Activated naive CD8-positive, alpha-beta T cell (primary cell): ENCODE measurements at regions not wholly inside any gene's neighbourhood (a gene's known extent, or its start where the extent isn't known, plus 50 kb on each side); places are given as distances from the start of the nearest gene placed in this dataset.
"Not testable (repeated sequence)": the region's sequence is repeated elsewhere in the genome, so short reads cannot be mapped to it uniquely, and the experiment has no call there.

ENCODE experiments used
- H3K27ac Mint-ChIP-seq: one replicate; pipeline ENCODE4 v1.8.0; 2021; ENCODE audit warnings: mixed read lengths
- H3K27me3 Mint-ChIP-seq: one replicate; pipeline ENCODE4 v1.8.0; 2021; ENCODE audit warnings: mixed read lengths
- H3K36me3 Mint-ChIP-seq: one replicate; pipeline ENCODE4 v1.8.0; 2021; ENCODE audit warnings: mixed read lengths
- H3K4me1 Mint-ChIP-seq: one replicate; pipeline ENCODE4 v1.8.0; 2021; ENCODE audit warnings: low read depth, mixed read lengths
- H3K4me3 Mint-ChIP-seq: one replicate; pipeline ENCODE4 v1.8.0; 2021; ENCODE audit warnings: mild to moderate bottlenecking, mixed read lengths
- H3K9me3 Mint-ChIP-seq: one replicate; pipeline ENCODE4 v1.8.0; 2021; ENCODE audit warnings: low read depth, mixed read lengths

- no peak overlapping the region for H3K27ac Mint-ChIP-seq
- H3K27me3 Mint-ChIP-seq, result peaks cover 3% of the 10 kb centered on the region
- no peaks in the 10 kb centered on the region for H3K4me1 Mint-ChIP-seq
- no peaks in the 10 kb centered on the region for H3K36me3 Mint-ChIP-seq
- H3K4me3 Mint-ChIP-seq, result no peak overlapping the region
- no peaks in the 10 kb centered on the region for H3K9me3 Mint-ChIP-seq
Measured at GRCh38 chr7:32242436-32242835, 172.2 kb upstream of the PDE1C start.

- Mint-ChIP-seq H3K27ac (no peak overlapping the region), H3K36me3 (no peaks in the 10 kb centered on the region), H3K9me3 (no peaks in the 10 kb centered on the region), H3K27me3 (peaks cover under 1% of the 10 kb centered on the region), H3K4me1 (no peaks in the 10 kb centered on the region), H3K4me3 (no peak overlapping the region)
Measured at GRCh38 chr7:32241636-32242035, 171.4 kb upstream of the PDE1C start.

GRCh38 chr7:32239764-32240163 is 169.6 kb upstream of the PDE1C start:
- no peak overlapping the region for H3K4me3 Mint-ChIP-seq
- H3K36me3 Mint-ChIP-seq, result no peaks in the 10 kb centered on the region
- H3K27ac Mint-ChIP-seq, result no peak overlapping the region
- H3K9me3 Mint-ChIP-seq, result peaks cover 10% of the 10 kb centered on the region
- H3K27me3 Mint-ChIP-seq, result peaks cover 1% of the 10 kb centered on the region
- no peaks in the 10 kb centered on the region for H3K4me1 Mint-ChIP-seq

- H3K27ac Mint-ChIP-seq, result no peak overlapping the region
- no peaks in the 10 kb centered on the region for H3K36me3 Mint-ChIP-seq
- no peaks in the 10 kb centered on the region for H3K9me3 Mint-ChIP-seq
- no peaks in the 10 kb centered on the region for H3K4me1 Mint-ChIP-seq
- peaks cover 4% of the 10 kb centered on the region for H3K27me3 Mint-ChIP-seq
- H3K4me3 Mint-ChIP-seq, result no peak overlapping the region
Measured at GRCh38 chr7:32228601-32229000, 158.4 kb upstream of the PDE1C start.

GRCh38 chr7:32227746-32228145 is 157.5 kb upstream of the PDE1C start:
- Mint-ChIP-seq H3K27me3 (peaks cover 4% of the 10 kb centered on the region), H3K36me3 (no peaks in the 10 kb centered on the region), H3K4me3 (no peak overlapping the region), H3K27ac (no peak overlapping the region), H3K9me3 (no peaks in the 10 kb centered on the region), H3K4me1 (no peaks in the 10 kb centered on the region)

GRCh38 chr7:32224276-32224675 is 154.1 kb upstream of the PDE1C start:
- Mint-ChIP-seq H3K36me3 (no peaks in the 10 kb centered on the region), H3K27ac (no peak overlapping the region), H3K9me3 (no peaks in the 10 kb centered on the region), H3K27me3 (peaks cover 4% of the 10 kb centered on the region), H3K4me3 (no peak overlapping the region), H3K4me1 (no peaks in the 10 kb centered on the region)

DNA sequence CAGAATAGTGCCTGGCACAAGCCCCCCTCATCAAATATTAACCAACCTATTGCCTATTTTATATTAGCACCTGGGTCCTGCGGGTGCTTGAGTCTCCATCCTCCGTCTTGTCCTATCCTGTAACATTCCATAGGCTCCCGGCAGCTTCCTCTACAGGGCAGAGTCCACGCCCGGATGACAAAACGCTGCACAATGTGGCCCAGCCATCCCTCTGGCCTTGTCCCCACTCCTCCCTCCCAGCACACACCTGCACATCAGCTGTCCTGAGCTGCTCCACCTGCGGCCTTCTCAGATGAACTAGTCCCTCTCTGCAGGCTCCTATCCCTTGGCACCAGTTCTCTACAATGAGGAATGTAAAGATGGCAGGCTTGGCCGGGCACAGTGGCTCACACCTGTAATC is 153.5 kb upstream of the PDE1C start:
- no peak overlapping the region for H3K4me3 Mint-ChIP-seq
- H3K9me3 Mint-ChIP-seq, result no peaks in the 10 kb centered on the region
- peaks cover 4% of the 10 kb centered on the region for H3K27me3 Mint-ChIP-seq
- no peaks in the 10 kb centered on the region for H3K4me1 Mint-ChIP-seq
- no peak overlapping the region for H3K27ac Mint-ChIP-seq
- no peaks in the 10 kb centered on the region for H3K36me3 Mint-ChIP-seq

DNA sequence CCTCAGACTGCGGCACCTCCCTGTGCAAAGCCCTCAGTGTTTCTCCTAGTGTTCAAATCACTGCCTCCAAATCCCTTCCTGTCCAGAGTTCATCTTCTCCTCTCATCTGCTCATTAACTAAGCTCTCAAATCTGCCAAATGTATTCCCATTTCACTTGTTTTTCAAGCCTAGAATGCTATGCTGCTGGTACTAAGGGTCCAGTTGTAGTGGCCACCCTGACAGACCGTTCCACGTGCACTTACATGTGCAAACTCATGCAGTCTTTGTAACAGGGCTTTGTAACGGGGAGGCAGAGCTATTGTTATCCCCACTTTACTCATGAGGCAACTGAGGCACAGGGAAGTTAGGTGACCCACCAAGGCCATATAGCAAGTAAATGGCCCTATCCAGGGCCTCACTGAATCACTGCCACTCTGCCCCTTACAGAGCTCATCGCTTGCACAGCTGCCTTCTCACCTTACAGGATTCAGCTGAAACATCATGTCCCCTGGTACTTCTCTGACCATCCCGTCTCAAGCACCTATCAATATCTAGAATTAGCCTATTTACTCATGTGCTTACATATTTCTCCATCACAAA is 153.0 kb upstream of the PDE1C start:
- no peaks in the 10 kb centered on the region for H3K36me3 Mint-ChIP-seq
- H3K4me1 Mint-ChIP-seq, result no peaks in the 10 kb centered on the region
- H3K4me3 Mint-ChIP-seq, result no peak overlapping the region
- peaks cover 4% of the 10 kb centered on the region for H3K27me3 Mint-ChIP-seq
- H3K27ac Mint-ChIP-seq, result no peak overlapping the region
- no peaks in the 10 kb centered on the region for H3K9me3 Mint-ChIP-seq

GRCh38 chr7:32222251-32222900 is 152.2 kb upstream of the PDE1C start:
- H3K9me3 Mint-ChIP-seq, result no peaks in the 10 kb centered on the region
- H3K27me3 Mint-ChIP-seq, result no peaks in the 10 kb centered on the region
- H3K4me1 Mint-ChIP-seq, result no peaks in the 10 kb centered on the region
- H3K27ac Mint-ChIP-seq, result no peak overlapping the region
- H3K4me3 Mint-ChIP-seq, result no peak overlapping the region
- H3K36me3 Mint-ChIP-seq, result no peaks in the 10 kb centered on the region

DNA sequence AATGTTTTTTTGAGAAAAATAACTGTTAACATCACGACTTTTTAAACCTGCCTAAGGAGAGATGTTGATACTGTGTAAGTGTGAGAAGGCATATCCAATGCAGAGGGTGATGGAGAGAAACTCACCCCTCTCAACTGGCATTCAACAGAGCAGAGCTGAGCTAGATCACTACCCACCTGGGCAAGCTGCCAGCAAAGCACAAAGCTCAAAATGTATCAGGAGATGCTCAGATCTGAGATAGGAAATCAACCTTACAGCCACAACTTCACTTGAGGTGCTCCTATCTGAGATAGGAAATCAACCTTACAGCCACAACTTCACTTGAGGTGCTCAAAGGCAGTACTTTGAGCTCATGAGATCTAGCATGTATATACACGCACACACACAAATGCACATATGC is 151.5 kb upstream of the PDE1C start:
- H3K36me3 Mint-ChIP-seq, result no peaks in the 10 kb centered on the region
- H3K9me3 Mint-ChIP-seq, result no peaks in the 10 kb centered on the region
- no peak overlapping the region for H3K4me3 Mint-ChIP-seq
- H3K27me3 Mint-ChIP-seq, result no peaks in the 10 kb centered on the region
- H3K27ac Mint-ChIP-seq, result no peak overlapping the region
- H3K4me1 Mint-ChIP-seq, result no peaks in the 10 kb centered on the region

- H3K27ac Mint-ChIP-seq, result no peak overlapping the region
- H3K4me1 Mint-ChIP-seq, result no peaks in the 10 kb centered on the region
- no peak overlapping the region for H3K4me3 Mint-ChIP-seq
- no peaks in the 10 kb centered on the region for H3K9me3 Mint-ChIP-seq
- no peaks in the 10 kb centered on the region for H3K36me3 Mint-ChIP-seq
- H3K27me3 Mint-ChIP-seq, result no peaks in the 10 kb centered on the region
Measured at GRCh38 chr7:32221056-32221455, 150.8 kb upstream of the PDE1C start.

DNA sequence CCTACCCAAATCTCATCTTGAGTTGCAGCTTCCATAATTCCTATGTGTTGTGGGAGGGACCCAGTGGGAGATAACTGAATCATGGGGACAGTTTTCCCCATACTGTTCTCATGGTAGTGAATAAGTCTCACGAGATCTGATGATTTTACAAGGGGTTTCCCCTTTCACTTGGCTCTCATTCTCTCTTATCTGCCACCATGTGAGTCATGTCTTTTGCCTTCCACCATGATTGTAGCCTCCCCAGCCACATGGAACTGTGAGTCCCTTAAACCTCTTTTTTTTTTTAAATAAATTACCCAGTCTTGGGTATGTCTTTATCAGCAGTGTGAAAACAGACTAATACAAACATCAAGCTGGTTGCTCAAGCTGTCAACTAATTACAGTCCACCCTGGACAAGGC is 149.6 kb upstream of the PDE1C start:
- H3K27me3 Mint-ChIP-seq, H3K9me3 Mint-ChIP-seq, H3K4me1 Mint-ChIP-seq, H3K27ac Mint-ChIP-seq, H3K36me3 Mint-ChIP-seq, H3K4me3 Mint-ChIP-seq: not testable (repeated sequence)

DNA sequence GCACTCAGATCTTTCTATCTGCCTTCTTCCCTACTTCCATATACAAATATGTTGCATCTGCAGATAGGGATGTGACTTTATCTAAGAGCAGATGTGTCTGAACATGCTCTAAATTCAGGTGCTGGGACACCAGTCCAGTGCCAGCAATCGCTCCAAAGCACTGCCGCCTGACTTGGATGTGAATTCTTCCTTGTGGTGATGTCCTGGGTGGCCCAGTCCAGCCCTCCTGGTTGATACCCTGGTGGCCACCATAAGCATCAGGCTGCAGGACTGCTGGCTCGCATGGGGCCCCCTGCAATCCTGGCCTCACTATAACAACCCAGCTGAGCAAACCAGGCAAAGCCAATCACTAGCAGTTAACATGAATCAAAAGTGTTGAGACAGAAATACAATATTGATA is 149.2 kb upstream of the PDE1C start:
- Mint-ChIP-seq H3K36me3 (no peaks in the 10 kb centered on the region), H3K9me3 (no peaks in the 10 kb centered on the region)

GRCh38 chr7:32218741-32219288 is 148.6 kb upstream of the PDE1C start:
- no peaks in the 10 kb centered on the region for H3K4me1 Mint-ChIP-seq
- no peaks in the 10 kb centered on the region for H3K36me3 Mint-ChIP-seq
- H3K4me3 Mint-ChIP-seq, result no peak overlapping the region
- no peak overlapping the region for H3K27ac Mint-ChIP-seq
- no peaks in the 10 kb centered on the region for H3K27me3 Mint-ChIP-seq
- no peaks in the 10 kb centered on the region for H3K9me3 Mint-ChIP-seq

More for the DNA sequence above, 149.2 kb upstream of the PDE1C start:
- Mint-ChIP-seq H3K27me3 (no peaks in the 10 kb centered on the region), H3K27ac (no peak overlapping the region), H3K4me3 (no peak overlapping the region), H3K4me1 (no peaks in the 10 kb centered on the region)

DNA sequence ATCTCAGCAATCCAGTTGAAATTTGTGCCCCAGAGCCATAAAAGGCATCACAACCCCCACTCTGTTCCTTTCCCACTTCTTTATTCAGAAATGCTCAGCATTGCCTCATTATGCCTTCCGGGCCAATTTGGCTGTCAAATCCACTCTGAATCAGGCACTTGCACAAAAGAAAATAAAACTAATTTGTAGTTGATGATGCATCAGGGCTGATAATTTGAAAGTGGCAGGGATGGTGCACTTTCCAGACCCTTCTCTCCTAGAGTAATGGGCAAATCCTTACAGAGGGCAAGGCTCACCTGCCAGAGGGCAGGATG is 147.9 kb upstream of the PDE1C start:
- H3K4me3 Mint-ChIP-seq, result no peak overlapping the region
- no peak overlapping the region for H3K27ac Mint-ChIP-seq
- H3K27me3 Mint-ChIP-seq, result no peaks in the 10 kb centered on the region
- no peaks in the 10 kb centered on the region for H3K9me3 Mint-ChIP-seq
- no peaks in the 10 kb centered on the region for H3K4me1 Mint-ChIP-seq
- no peaks in the 10 kb centered on the region for H3K36me3 Mint-ChIP-seq
